Activated gamma-delta T cell (primary cell): ENCODE measurements at regions not wholly inside any gene's neighbourhood (a gene's known extent, or its start where the extent isn't known, plus 50 kb on each side); places are given as distances from the start of the nearest gene placed in this dataset.

ENCODE experiments used
- DNase-seq: peaks from one replicate; lab custom pipeline; 2025; lab: John Stamatoyannopoulos, UW

DNA sequence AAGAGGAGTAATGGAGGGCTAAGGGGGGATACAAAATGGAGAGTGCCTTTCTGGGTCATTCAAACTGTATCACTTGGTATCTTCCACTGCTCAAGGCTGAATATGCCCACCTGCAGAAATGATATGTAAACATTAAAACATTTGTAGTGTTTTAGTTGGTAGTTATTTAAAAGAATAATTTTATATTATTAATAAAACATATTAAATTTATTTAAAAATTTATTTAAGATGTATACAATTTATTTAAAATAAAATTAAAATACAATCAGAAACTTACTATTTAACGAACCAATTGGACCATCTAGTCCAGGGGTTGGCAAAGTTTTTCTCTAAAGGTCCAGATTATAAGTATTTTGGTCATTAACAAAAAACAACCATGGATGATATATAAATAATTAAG, 308.5 kb downstream of the PLK2 start:
- no peak for DNase-seq

DNA sequence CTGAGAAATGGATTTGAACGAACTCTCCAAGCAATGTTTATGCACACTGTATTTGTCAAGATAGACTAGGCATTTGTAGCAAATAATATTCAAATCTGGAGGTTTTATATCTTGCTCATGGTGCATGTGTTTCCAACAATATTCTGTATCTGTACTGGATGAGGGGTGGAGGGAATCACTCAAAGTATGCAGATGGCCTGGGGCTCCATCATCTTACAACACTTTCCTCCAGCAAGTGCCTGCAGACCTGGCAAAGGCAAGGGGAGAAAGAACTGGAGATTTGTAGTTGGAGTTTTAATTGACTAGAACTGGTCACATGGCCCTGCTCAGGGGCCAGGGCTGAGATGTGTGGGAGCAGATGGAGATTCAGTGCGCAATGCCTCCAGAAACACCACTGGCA, 309.0 kb downstream of the PLK2 start:
- DNase-seq: no peak

DNA sequence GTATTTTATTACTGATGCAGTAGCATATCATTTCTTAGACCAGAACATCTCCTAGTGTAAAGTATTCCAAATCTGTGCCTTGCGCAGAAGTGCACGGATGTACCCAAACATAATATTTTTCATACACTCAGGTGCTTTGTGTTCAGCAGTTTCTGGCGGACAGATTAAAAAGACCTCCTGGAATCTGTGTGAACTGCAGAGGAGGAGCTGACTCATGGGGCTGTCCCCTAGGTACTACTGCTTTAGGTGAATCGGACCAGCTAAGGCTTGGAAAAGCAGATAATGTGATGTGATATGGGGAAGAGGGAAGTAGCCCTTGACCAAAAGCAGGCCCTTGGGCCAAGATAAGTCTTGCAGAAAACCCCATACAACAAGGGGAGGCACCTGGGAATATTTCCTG, 310.1 kb downstream of the PLK2 start:
- no peak for DNase-seq

DNA sequence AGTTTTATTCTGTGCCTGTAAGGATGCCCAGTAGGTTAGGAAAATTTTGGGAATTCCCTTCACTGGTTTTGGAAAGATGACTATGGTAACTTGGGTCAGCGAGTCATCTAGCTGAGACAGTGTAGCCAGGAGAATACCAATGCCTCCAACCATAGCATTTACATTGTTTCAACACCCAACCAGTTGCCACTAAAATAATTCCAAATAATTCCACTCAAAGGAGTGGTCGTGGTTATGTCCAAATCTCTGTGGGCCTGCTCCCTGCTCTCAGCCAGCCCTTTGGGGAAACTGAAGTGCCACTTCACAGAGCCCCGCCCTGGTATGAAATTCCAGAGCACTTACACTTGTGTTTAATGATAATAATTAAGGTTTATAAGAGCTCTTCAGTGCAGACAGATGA, 310.5 kb downstream of the PLK2 start:
- DNase-seq: no peak

DNA sequence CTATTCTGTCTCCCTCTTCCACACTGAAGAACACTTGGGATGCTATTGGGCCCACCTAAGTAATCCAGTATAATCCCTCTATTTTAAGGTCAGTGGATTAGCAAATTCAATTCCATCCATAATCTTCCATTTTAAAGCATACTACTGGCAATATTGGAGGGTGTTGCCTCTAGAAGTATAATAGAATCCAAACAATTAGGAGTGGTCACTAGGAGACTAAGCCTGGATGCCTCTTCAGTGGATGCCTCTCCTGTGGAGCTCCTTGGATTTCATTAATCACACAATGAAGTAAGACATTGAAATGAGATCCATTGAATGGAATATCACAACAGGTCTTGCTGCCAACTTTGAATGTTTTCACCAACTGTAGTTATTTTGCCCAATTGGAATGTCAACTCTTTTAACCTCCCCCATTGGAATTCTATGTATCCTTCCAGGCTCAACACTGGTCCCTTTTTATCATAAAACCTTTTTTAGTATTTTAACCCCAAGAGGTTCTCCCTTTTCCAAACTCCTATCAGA, 311.6 kb downstream of the PLK2 start:
- DNase-seq: no peak

DNA sequence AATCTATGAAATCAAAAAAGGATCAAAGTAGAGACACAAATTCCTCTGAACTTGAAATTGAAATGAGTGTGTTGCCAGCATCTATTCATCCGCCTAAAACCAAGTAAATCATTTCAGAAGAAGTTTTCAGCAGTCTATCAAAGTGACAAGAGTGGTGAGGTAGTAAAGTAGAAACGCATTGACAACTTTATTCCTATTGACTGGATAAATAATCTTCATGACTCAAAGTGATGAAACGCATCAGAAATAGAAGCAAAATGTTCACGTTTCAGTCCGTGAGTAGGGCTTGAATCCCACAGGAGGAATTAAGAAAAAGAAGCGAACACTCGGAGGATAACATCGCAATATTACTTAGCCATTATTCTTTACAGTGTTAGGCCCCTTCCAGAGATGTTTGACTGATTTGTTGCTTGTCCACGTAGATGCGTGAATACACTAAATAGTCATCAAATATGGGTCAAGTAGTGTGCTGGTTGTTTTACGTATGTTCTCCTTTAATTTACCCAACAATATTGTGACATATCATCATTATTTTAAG, 314.4 kb downstream of the PLK2 start:
- no peak for DNase-seq

DNA sequence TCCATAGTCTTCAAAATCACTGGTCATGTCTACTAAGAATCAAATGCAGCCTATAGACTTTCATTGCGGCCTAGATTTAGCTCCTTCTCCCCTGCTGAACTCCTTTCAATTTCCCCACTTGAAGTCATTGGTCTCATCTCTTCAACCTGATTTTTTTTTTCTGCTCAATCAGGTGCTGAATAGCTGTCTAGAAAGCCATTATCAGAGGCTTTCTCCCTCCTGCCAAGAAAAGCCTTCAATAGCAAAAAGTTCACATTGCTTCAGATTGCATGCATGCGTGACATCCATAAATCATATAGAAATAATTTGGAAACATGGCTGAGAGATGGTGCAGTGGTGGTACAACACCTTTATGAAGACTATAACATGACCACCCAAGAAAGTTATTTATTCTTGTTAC, 316.2 kb downstream of the PLK2 start:
- no peak for DNase-seq

DNA sequence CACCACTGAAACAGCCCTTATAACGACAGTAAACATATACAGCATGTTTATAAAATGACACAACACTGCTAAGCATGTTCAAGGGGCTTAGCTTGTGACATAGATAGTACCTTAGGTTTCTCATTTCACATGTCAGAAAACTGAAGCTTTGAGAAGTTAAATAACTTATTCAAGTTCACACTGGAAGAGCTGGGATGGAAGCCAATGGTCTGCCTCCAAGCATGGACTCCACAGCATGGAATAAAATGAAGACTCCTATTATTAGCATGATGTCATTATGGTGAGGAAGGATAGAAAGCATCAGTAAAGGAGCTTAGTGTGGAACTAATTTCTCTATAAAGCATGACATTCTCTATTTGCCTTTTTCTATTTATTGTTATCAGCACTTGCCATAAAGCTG, 316.7 kb downstream of the PLK2 start:
- no peak for DNase-seq

DNA sequence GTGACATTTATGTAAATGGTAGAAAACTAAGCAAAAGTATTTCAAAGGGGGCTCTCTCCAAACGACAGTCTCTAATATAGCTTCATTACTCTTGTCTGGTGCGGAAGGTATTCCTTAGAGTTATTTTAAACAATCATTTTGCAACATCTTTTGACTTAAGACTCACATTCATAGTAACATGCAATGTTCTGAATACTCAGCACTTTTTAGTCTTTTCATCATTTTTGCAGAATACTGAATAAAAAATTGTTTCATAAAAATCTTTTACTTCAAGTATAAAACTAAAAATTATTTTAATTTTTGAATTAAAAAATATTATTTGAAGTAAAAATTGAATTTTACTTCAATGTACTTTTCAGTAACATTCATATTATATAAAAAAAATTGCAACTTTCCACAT, 321.1 kb downstream of the PLK2 start:
- DNase-seq: no peak

DNA sequence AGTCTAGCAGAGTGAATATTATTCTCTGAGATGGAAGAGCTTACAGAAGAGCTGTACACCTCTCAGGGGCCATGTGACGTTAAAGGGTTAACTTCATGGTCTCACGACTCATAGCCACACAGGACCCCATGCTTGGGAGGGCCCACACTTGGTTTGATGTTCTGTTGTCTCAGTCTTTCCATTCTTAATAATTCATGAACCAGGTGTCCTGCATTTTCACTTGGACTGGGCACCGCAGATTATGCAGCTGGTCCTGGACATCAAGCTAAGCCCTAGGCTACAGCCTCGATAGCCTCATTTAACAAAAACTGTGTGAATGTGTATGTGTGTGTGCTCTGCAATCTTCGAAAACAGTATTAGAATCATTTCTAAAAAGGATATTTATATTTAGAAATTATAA, 323.5 kb downstream of the PLK2 start:
- DNase-seq: no peak

DNA sequence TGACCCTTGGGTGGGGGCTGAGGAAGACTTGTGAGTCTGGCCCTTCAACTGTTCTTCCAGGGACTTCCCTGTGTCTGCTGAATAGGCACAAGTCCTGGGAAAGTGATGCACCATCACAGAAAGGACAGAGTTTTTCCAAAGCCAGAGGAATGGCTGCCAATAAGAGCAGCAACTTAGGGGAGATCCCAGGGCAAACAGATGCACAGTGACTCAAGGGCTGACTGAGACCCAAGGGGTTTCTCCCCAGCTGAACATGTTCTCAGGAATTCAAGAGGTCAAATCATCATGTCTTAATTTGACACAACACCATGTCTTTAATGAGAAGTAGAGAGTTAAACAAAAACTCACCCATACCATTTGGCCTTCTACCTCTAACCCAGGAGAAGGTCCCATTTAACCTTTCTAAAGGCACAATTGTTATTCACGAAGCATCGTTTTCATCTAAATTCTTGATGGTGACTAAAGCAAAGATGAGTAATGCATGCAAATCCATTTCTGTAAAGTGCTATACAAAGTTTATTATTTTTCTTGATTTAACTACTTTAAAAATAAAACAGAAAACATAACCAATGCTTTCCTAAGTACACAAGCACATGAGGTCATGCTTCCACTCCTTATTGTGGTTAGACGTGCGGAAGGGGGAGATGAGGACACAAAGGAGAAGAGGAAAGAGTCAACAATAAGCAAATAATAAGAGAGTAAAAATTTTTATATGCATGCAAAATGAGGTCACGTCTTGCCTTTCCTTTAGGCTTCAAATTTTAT, 324.1 kb downstream of the PLK2 start:
- no peak for DNase-seq

DNA sequence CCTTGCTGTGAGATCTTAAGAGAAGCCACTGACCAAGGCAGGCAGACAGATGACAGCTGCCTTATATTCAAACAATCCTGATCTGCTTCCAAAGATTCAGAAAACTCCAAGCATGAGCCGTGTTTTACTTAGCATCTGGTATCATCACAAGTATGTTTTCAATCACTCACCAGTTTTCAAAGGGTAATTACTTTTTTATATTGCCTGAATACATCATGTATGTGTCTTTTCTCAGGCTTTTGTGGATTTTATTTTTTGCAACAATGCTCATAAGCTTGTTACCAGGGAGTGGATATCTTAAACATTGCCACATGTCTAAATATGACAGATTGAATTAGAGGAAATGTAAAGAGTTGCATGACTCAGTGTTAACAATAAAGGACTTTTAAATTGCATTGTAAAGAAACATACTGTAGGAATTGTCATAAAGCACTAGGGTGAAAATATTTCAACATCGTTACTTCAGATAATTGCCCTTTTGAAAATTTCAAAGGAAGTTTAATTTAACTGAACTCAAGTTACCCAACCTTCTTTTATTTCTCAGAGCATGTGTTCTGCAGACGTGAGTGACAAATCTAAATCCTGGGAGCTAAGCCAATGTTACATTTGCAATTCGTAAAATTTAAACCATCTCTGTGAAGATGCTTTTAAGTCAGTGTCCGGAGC, 326.1 kb downstream of the PLK2 start:
- no peak for DNase-seq

DNA sequence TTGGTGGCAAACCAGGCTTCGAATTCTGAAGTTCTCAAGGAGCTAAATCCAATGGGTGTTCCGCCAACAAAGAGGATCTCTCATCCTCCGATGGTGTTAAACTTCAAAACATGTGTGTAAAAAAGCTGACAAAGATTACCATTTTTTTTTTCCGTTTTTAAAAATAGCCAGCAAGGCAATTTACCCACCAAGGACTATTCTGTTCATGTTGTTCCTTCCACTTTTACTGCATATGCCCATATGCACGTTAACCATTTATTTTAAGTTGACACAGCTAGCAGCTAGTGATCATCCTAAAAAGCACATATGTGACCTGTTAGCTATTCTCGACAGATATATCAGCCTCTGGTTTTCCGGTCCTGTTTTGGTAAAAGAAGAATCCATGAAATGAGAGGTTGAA, 326.7 kb downstream of the PLK2 start:
- no peak for DNase-seq

DNA sequence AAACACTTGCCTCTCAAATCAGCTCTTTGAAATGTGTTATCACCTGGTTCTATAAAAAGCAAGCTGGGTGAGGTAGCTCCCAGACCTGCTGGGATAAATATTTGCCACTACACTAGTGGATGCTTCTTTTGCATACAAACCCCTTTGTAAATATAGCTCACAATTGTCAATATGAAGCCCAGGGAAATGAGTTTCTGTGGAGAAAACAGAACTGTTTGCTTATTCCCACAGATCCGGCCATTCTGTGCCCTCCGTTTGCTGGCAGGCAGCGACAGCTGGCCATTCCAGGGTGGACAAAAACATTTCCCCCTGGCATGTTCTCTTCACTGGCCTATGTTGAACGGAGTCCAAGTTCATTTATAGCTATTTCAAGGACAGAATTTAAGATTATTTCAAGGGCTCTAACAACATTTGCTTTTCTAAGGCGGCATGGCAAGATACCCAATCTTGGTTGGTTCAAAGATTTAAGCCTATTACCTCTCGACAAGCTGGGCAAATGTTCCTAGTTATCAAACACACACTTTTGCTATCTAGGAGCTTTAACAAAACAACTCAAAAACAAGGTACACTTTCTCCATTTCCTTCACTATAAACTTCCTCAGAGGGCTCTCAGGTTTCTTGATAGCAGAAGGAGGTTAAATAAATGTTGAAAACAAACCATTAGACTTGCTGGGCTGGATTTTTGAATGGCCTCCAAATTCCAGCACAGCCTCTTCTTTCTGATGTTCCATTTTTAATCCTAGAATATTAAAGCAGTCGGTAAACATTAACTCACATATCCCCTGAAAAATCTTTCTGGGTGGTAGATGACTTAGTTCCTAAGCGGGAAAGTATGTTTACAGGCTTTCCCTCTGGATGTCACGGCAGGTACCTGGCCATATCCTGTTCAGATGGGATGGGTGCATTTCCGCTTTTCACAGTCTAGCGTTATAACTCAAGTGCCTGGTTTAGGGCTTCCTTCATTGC, 332.3 kb downstream of the PLK2 start:
- no peak for DNase-seq

DNA sequence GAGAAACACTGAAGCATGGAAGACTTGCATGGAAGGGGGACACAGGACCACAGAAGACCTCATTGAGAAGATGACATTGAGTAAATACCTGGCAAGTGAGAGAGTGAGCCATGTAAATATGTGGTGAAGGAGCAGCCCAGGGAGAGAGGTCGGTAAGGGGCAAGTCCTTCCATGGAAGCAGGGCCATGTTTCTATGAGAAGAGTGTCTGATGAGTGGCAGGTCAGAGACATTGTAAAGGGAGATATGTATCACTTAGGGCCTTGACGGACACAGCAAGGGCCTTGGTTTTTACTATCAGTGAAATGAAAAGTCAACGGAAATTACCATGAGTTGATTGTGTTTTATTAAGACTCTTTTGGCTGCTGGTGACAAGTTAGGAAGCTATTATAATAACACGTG, 336.4 kb downstream of the PLK2 start:
- DNase-seq: no peak

DNA sequence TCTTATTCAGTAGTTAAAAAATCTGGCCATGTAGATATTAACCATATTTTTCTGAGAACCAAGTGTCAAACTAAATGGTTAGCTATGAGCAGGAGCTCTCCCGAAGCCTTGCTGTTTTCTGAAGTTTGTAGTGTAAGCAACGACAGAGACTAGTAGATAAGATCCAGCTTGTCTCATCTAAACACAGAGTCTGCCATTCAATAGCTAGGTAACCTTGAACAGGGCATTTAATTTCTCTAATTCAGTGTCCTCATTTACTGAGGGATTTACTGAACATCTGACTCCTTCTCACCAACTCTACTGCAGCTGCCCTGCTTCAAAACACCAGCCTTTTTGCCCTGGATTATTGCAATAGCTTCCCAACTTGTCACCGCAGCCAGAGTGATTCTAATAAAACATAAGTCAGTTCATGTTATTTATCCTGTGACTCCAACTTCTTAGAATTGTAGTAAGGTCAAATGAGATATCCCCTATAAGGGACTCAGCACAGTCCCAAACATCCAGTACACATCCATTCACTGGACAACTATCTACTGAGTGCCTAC, 337.0 kb downstream of the PLK2 start:
- DNase-seq: no peak

DNA sequence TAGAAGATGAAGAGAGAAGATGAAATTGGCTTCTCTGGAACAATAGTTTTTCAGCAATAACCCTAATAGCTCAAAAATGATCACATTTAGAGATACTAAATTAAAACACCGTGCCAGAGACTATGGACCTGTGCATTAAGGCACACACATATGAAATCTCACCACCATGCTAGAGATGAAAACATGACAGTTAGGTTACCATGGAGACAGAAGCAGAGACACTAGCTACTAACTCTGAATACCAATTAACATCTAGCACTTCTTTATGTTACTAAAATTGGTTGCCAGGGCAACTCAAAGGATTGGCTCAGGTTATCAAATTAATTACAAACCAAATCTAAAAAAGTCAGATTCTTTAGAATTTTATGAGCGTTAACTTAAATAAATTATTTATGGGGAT, 337.7 kb downstream of the PLK2 start:
- DNase-seq: no peak

DNA sequence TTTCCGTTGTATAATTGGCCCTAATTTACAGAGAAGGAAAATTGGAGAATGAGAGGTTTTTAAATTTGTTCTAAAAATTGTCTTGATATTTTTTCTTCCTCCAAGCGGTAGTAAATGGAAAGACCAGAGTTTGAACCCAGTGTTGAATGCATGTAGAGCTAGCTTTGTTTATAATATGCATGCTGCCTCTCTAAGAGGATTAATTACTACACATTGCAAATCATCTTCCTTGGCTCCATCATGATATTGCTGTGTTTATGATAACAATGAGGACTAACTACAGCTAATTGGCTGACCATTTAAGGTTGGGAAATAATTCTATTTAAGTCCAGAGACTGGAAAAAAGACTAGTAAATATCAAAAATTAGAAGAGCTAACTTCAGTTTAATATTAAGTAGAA, 338.5 kb downstream of the PLK2 start:
- no peak for DNase-seq

DNA sequence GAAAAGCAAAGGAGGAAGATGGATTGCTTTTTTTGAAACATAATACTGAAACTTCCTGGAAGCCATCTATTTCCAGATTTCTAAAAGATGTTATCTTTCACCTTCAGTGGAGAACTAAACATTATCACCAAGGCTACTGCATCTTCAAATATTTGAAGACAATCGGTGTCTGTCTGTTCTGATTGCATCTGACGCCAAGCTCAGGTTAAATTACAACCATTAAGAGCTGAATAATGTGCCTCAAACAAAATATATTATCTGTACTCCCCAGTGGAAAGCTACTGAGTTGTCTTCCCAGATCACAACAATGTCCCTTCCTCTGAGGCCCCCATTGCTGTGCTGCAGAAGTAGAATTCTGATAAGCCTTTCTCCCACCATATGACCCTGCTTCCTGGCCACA, 342.3 kb downstream of the PLK2 start:
- no peak for DNase-seq

DNA sequence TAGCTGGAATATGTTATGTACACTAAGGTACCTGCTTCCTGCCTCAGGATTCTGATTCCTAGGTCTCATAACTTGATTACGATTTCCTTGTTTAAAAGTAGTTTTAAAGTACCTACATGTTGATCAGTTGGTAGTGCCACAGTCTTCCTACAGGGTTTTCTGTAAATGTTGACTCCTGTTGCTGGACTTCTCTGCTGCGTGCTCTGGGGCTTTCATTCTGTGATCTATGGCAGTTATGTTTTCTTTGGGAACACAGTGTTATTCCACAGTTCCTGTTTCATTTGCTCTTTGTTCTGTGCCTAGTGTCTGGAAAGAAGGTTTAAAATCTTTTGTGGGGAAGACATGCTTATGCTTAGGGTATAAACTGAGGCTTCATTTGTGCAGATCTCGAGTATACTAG, 343.5 kb downstream of the PLK2 start:
- no peak for DNase-seq

DNA sequence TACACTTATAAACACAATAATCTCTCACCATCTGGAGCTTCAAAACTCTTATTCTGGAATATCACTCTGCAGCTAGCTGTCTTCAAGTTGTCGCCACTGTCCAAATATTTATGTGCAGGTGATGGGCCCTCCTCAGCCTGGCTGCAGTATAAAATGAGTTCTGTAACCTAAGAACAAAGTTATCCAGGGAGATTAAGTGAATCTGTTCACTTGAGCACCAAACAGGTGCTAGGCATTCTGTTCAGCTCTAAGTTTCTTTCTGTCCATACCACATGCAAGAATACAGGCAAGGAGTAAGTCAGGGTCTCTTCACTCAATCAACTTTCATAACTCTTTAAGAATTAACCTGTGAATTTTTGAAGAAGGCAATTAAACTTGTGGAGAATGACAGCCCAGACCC, 344.1 kb downstream of the PLK2 start:
- no peak for DNase-seq

DNA sequence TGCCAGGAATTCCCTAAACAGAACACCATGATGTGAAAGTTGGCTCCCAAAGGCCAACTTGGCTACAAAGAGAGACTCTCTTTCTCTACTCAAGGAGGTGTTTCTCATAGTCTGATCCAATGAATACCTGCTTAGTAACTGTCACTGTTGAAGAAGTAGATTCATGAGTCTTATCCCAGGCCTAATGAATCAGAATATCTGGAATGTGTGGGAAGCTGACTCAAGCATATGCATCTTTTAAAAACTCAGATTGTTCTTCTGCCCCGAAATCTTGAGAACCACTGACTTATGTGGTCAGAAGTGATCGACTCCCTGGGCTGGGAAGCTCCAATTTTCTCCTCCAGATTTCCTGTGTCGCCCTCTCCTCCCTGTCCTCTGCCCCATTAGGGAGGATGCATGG, 345.6 kb downstream of the PLK2 start:
- DNase-seq: no peak
